Activated CD8-positive, alpha-beta T cell treated with anti-CD3 and anti-CD28 coated beads for 36 hours (primary cell): ENCODE measurements at regions not wholly inside any gene's neighbourhood (a gene's known extent, or its start where the extent isn't known, plus 50 kb on each side); places are given as distances from the start of the nearest gene placed in this dataset.

Experiments
- ATAC-seq: fragments of 200-7000 bp; cut with Tn5 transposase; one replicate; pipeline ENCODE4 v1.10.0; 2021; ENCODE audit warnings: mild to moderate bottlenecking, moderate library complexity
- CTCF ChIA-PET: fragments of 350-600 bp; sonication (Branson Sonifier 250); formaldehyde crosslinking; loops from one replicate; lab custom pipeline; 2021; ENCODE audit warnings: antibody characterized with exemption; lab: Charles Lee
- POLR2A ChIA-PET: fragments of 350-600 bp; sonication (Branson Sonifier 250); formaldehyde crosslinking; loops from one replicate; lab custom pipeline; 2021; ENCODE audit warnings: antibody characterized with exemption; lab: Charles Lee
- DNase-seq: peaks from one replicate; pipeline ENCODE4 v3.0.0-alpha.2; 2020
- H3K27ac Mint-ChIP-seq: one replicate; pipeline ENCODE4 v1.8.0; 2021; ENCODE audit warnings: mild to moderate bottlenecking, mixed read lengths
- H3K27me3 Mint-ChIP-seq: one replicate; pipeline ENCODE4 v1.8.0; 2021; ENCODE audit warnings: mixed read lengths
- H3K36me3 Mint-ChIP-seq: one replicate; pipeline ENCODE4 v1.8.0; 2021; ENCODE audit warnings: low read depth, mixed read lengths
- H3K4me1 Mint-ChIP-seq: one replicate; pipeline ENCODE4 v1.8.0; 2021; ENCODE audit warnings: low read depth, mixed read lengths
- H3K4me3 Mint-ChIP-seq: one replicate; pipeline ENCODE4 v1.8.0; 2021; ENCODE audit warnings: mild to moderate bottlenecking, moderate library complexity, mixed read lengths
- H3K9me3 Mint-ChIP-seq: one replicate; pipeline ENCODE4 v1.8.0; 2021; ENCODE audit warnings: mixed read lengths
- intact Hi-C: fragments of 100-400 bp; cut with micrococcal nuclease; formaldehyde crosslinking; loops from one replicate; pipeline ENCODE4 v1.10.0; 2022
- TF ChIP-seq, protein P1 (sequence below): fragments of 200-600 bp; IDR thresholded peaks from one replicate; pipeline ENCODE4 v1.8.0; 2022; ENCODE audit warnings: antibody characterized with exemption, mild to moderate bottlenecking

DNA sequence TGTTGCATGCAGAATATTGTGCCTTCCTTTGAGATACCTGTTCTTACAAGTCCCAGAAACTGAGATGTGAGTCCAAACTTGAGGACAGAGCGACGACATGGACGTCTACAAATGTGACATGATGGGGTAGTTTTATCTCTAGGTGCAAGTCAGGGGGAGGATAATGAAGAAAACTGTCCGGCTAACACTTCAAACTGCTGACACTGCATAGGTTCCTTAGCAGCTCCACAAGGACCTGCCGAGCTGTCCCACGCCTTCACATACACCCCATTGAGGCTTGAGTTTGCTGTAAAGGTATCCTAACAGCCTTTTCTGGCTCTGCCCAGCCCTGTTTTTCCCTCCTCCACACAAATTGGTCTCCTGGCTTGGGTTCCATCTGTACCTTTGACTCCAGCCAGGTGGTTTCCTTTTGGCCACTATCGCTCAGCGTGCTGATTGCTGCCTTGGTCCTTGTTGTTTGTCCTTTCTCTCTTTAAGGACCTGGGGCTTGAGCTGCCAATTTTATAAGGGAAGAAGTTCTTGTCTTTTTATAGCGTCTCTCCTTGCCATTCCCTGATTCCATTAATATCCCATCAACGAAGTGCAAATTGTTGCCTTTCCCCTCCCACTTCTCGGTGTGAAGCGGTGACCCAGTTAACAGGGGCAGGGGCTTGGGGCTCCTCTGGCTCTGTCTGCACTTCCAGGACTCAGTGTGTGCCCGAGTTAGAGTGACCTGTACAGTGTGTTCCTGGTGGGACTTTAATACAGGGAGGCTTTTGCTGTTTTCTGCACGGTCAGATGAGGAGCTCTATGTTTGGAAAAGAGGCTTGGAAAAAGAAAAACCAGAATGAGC is 100.3 kb downstream of the PCSK1 start:
- H3K4me1 Mint-ChIP-seq: peaks cover 5% of the 10 kb centered on the region
- H3K4me3 Mint-ChIP-seq: no peak overlapping the region
- H3K9me3 Mint-ChIP-seq: no peaks in the 10 kb centered on the region
- no peak overlapping the region for H3K27ac Mint-ChIP-seq
- ATAC-seq (no peak), DNase-seq (no peak)
- H3K27me3 Mint-ChIP-seq: peaks cover 27% of the 10 kb centered on the region
- intact Hi-C loops: loop anchor here (10.0 kb wide), 1 partner anchor 548 kb away; no protein-coding TSS in a partner anchor
- ChIA-PET POLR2A (no interaction called here), CTCF (interaction anchor here (0.8 to 1.4 kb wide), 2 partner anchors 9 to 269 kb away, joined by 3 read pairs; no protein-coding TSS in a partner anchor)
- H3K36me3 Mint-ChIP-seq: no peaks in the 10 kb centered on the region
- TF ChIP-seq, protein P1, sequence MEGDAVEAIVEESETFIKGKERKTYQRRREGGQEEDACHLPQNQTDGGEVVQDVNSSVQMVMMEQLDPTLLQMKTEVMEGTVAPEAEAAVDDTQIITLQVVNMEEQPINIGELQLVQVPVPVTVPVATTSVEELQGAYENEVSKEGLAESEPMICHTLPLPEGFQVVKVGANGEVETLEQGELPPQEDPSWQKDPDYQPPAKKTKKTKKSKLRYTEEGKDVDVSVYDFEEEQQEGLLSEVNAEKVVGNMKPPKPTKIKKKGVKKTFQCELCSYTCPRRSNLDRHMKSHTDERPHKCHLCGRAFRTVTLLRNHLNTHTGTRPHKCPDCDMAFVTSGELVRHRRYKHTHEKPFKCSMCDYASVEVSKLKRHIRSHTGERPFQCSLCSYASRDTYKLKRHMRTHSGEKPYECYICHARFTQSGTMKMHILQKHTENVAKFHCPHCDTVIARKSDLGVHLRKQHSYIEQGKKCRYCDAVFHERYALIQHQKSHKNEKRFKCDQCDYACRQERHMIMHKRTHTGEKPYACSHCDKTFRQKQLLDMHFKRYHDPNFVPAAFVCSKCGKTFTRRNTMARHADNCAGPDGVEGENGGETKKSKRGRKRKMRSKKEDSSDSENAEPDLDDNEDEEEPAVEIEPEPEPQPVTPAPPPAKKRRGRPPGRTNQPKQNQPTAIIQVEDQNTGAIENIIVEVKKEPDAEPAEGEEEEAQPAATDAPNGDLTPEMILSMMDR: no peak

DNA sequence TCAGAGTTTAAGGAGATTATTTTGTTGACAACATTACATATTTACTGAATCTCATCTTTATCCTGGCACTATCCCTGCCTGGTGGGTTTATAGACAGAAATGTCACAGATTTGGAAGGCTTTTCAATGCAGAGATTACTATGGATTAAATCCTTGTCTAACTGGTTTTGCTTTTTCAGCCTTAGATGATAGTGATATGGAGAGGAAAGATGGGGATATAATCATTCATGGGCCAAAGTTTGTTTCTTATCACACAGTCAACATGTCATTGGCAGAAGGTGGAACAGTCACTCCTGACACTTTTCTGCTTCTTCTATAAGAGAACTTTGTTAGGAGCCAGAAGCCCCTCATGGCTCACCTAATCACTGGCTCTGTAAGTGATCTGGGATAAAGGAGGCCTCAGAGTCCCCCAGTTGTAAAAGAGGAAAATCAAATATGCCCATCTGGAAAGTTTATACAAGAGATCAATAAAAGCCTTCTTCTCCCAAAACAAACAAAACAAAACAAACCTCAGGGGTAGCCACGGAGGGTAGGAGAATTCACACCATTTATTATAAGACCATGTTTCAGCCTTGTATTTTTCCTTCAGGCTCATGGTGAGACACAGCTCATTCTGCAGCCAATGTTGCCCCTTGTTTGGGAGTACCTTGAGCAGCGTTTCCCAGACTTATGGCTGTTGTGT is 101.2 kb downstream of the PCSK1 start:
- no peak for DNase-seq
- Mint-ChIP-seq H3K4me3 (no peak overlapping the region), H3K27ac (no peak overlapping the region), H3K27me3 (peaks cover 28% of the 10 kb centered on the region), H3K4me1 (peaks cover 5% of the 10 kb centered on the region), H3K36me3 (no peaks in the 10 kb centered on the region), H3K9me3 (no peaks in the 10 kb centered on the region)
- ChIA-PET POLR2A (no interaction called here), CTCF (interaction anchor here (1.4 kb wide), 1 partner anchor 10 kb away, joined by 3 read pairs; no protein-coding TSS in a partner anchor)
- no peak for ATAC-seq
- intact Hi-C loops: loop anchor here (10.0 kb wide), 1 partner anchor 547 kb away; no protein-coding TSS in a partner anchor
- TF ChIP-seq, protein P1: no peak

DNA sequence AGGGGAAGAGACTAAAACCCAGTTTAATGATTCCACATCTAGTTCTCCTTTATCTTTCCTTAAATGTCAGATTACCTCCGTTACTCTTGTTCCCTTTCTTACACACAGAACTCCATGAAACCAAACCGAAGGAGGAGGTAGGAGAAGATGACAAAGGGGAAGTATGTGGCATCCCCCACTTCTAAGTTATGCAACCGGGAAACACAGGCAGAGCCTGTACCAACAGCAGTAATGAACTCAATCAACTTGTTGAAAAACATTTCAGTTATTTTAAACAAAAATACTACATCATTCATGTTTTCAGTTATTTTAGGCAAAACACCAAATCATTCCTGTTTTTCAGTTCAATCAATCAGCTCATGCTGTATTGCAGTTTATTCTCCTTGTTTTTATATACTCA is 101.8 kb downstream of the PCSK1 start:
- H3K27me3 Mint-ChIP-seq: peaks cover 31% of the 10 kb centered on the region
- H3K4me1 Mint-ChIP-seq: peaks cover 5% of the 10 kb centered on the region
- ATAC-seq (no peak), DNase-seq (no peak)
- intact Hi-C loops: loop anchor here (10.0 kb wide), 1 partner anchor 546 kb away; no protein-coding TSS in a partner anchor
- TF ChIP-seq, protein P1: no peak
- H3K4me3 Mint-ChIP-seq: no peak overlapping the region
- no peaks in the 10 kb centered on the region for H3K36me3 Mint-ChIP-seq
- ChIA-PET CTCF (no interaction called here), POLR2A (no interaction called here)
- H3K9me3 Mint-ChIP-seq: no peaks in the 10 kb centered on the region
- no peak overlapping the region for H3K27ac Mint-ChIP-seq

DNA sequence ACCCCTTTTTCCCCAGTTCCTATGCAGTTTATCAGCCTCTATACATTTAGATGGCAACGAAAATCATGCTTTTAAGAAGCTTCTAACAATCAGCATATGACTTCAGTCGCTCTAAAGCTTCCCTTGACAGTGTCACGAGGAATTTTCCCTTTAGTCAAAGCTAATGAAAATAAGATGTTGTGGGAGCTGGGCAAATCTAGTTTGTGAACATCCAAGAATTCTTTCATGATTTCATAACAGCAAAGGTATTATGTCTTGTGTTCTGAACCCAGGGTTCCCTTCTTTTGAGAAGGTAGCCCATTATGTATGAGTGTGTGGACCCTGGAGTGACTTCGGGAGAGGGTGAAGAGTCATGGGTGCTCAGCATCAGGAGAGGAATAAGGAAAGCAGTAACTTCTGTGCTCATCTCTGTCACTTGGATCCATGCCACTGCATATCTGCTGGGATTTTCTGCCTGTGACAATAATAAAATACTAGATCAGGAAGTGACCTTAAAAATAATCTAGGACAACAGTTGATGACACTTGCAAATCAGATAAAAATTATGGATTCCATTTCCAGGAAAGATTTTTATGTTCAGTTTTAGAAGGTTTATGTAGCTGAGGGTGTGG is 102.4 kb downstream of the PCSK1 start:
- no peak for DNase-seq
- Mint-ChIP-seq H3K4me1 (peaks cover 5% of the 10 kb centered on the region), H3K36me3 (no peaks in the 10 kb centered on the region), H3K27ac (no peak overlapping the region), H3K9me3 (no peaks in the 10 kb centered on the region), H3K27me3 (peaks cover 36% of the 10 kb centered on the region), H3K4me3 (no peak overlapping the region)
- TF ChIP-seq, protein P1: no peak
- no peak for ATAC-seq
- intact Hi-C loops: loop anchor here (10.0 kb wide), 1 partner anchor 546 kb away; no protein-coding TSS in a partner anchor
- POLR2A ChIA-PET: no interaction called here
- CTCF ChIA-PET: interaction anchor here (0.8 to 1.6 kb wide), 2 partner anchors 16 to 472 kb away, joined by 3 to 4 read pairs; no protein-coding TSS in a partner anchor
